HG02571 (cell line): ENCODE measurements at regions not wholly inside any gene's neighbourhood (a gene's known extent, or its start where the extent isn't known, plus 50 kb on each side); places are given as distances from the start of the nearest gene placed in this dataset.
A peak's percentile ranks its signal among the peaks of the same experiment; 100 is the strongest.

Experiments
- ATAC-seq: cut with Tn5 transposase; IDR thresholded peaks from one replicate; pipeline ENCODE4 v1.9.1; 2021; ENCODE audit warnings: mild to moderate bottlenecking, moderate library complexity; ENCODE audit not compliant: unreplicated experiment

DNA sequence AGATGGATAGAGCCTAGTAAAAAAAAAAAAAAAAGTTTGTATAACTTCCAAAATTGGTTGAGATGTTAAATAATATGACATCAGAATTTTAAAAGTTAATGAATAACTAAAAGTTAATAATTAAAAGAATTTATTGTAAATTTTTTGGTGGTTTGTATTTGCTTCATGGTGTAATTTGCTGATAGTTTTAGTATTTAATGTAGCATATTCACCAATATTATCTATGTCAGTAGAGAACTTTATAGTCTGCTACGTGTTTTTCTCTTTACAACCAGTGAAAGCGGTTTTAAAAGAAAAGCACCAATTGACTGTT lies 51.8 kb upstream of the STEAP4 start:
- ATAC-seq = no peak

DNA sequence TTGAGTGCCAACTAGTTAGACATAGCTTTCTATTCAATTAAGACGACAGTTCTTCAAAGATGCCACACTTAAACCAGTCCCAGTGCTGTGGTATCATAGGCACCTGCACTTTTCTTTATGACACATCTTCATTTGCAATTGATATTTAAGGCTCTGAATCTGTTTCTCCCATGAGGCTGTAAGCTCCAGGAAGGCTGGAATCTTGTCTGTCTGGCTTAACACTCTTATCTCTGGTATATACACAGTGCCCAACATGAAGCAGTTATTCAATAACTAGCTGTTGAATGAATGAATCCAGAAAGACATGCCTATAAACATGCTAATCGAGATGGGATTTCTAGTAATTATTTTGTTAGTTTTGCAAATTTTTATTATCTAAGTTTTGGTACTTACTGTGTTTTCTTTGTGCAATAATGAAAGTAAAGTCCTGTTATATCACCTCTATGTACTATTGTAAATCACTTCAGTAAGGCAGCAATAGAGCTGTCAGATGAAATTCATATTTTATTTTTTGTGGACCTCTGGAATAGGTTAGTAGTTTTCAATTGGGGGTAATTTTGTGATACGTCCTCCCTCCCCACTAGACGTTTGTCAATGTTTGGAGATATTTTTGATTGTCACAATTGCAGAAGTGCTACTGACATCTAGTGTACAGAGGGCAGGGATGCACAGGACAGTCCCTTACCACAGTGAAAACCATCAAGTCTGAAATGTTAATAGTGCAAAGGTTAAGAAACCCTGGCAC lies 51.3 kb upstream of the STEAP4 start:
- peak; percentile 68 for ATAC-seq

DNA sequence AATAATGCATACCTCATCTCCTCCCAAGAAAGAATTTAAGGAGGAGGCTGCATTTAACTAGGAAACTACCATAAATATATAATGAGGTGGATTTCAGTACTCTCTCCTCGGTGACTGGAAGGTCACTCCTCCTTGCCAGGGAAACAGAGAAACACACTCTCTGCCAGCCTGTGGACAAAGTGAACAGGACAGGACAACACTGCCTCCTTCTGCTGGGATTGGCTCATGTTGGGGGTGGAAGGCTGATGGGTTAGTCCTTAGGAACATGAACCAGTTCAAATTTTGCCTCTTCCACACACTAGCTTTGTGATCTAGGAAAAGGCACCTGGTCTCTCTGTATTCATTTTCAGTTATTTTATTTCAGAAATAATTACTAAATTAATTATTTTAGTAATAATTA lies 50.6 kb upstream of the STEAP4 start:
- ATAC-seq = no peak
